ENCODE measurements at regions not wholly inside any gene's neighbourhood (a gene's known extent, or its start where the extent isn't known, plus 50 kb on each side); places are given as distances from the start of the nearest gene placed in this dataset.

- TF ChIP-seq CTCF (IDR thresholded peaks at IDR 0.05) (no peak), POLR2A (IDR thresholded peaks at IDR 0.05) (no peak)
Observed at GRCh38 chr1:173405834-173406233, 71.3 kb upstream of the PRDX6 start.

Data from adrenal gland (tissue), 5 donors.